ENCODE measurements at regions not wholly inside any gene's neighbourhood (a gene's known extent, or its start where the extent isn't known, plus 50 kb on each side); places are given as distances from the start of the nearest gene placed in this dataset.

DNA sequence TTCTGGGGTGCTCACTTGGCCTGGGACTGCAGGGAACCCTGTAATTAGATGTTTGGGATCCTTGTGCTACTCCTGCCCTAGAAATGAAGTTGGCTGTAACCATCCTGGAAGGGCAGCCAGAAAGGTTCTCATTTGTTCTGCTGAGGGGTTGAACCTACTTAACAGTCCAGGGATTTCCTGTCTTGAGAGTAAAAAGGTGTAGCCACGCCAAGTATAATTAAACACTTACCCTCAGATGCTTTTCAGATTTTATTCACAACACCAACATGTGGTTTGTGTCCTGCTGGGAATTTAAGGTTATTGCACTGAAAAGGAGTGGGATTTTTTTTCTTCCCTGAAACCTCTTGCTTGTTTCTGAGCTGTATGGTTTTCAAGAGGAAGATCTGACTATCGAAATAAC lies 222.4 kb upstream of the APCDD1 start:
- H3F3A ChIP-seq (replicated peaks; ENCODE audit: low read depth) = no peaks in the 10 kb centered on the region
- H3K9me2 ChIP-seq (ENCODE audit: insufficient read depth) = peaks cover 15% of the 10 kb centered on the region; the same call in 1 of the 2 replicates
- H3K4me3 ChIP-seq = no peak overlapping the region
- Mint-ChIP-seq H3K9me3 (peaks cover 8% of the 10 kb centered on the region), H3K36me3 (ENCODE audit: low read depth) (peaks cover 5% of the 10 kb centered on the region; the same call in 1 of the 3 replicates), H3K27me3 (ENCODE audit: insufficient read depth, low read depth, poor library complexity) (peaks cover 6% of the 10 kb centered on the region), H3K27ac (no peak overlapping the region), H3K4me3 (no peak overlapping the region), H3K4me1 (peaks cover 9% of the 10 kb centered on the region; the same call in 2 of the 3 replicates)
- no peak for DNase-seq (ENCODE audit: low spot score)
- H3K4me1 ChIP-seq (ENCODE audit: insufficient read depth) = no peaks in the 10 kb centered on the region
- TF ChIP-seq CREB1 (CRISPR knock-in tag; IDR thresholded peaks at IDR 0.05; ENCODE audit: low read depth) = no peak
- ATAC-seq = no peak
- H4K20me1 ChIP-seq (replicated peaks; ENCODE audit: insufficient read depth) = no peaks in the 10 kb centered on the region
- no peak overlapping the region for H2AFZ ChIP-seq
- H3K79me2 ChIP-seq (replicated peaks; ENCODE audit: insufficient read depth) = no peaks in the 10 kb centered on the region
- no peak overlapping the region for H3K27ac ChIP-seq (ENCODE audit: low read depth)
- H3K4me2 ChIP-seq = no peak overlapping the region
- no peaks in the 10 kb centered on the region for H3K27me3 ChIP-seq (ENCODE audit: insufficient read depth)
- H3K36me3 ChIP-seq (ENCODE audit: insufficient read depth) = no peaks in the 10 kb centered on the region

GRCh38 chr18:10233082-10233875 lies 221.2 kb upstream of the APCDD1 start:
- Mint-ChIP-seq H3K27ac (no peak overlapping the region), H3K36me3 (ENCODE audit: low read depth) (peaks cover 5% of the 10 kb centered on the region; the same call in 1 of the 3 replicates), H3K9me3 (peaks cover 8% of the 10 kb centered on the region), H3K4me1 (peaks cover 1% of the 10 kb centered on the region; the same call in 2 of the 3 replicates), H3K27me3 (ENCODE audit: insufficient read depth, low read depth, poor library complexity) (peaks cover 4% of the 10 kb centered on the region), H3K4me3 (no peak overlapping the region)
- DNase-seq (ENCODE audit: low spot score) (no peak), ATAC-seq (no peak)
- H2AFZ ChIP-seq = no peak overlapping the region
- no peak overlapping the region for H3K4me3 ChIP-seq
- TF ChIP-seq ZNF462 (CRISPR knock-in tag; IDR thresholded peaks at IDR 0.05) (no peak), EZH2phosphoT487 (IDR thresholded peaks at IDR 0.05; ENCODE audit: unreplicated experiment) (no peak), CTCF (conservative IDR thresholded peaks at IDR 0.05; ENCODE audit: low read depth in 2 of 2) (no peak)
- no peaks in the 10 kb centered on the region for H3F3A ChIP-seq (replicated peaks; ENCODE audit: low read depth)
- no peak overlapping the region for H3K4me2 ChIP-seq
- H3K36me3 ChIP-seq (ENCODE audit: insufficient read depth) = no peaks in the 10 kb centered on the region
- H3K27ac ChIP-seq (ENCODE audit: low read depth) = no peak overlapping the region
- no peaks in the 10 kb centered on the region for H3K4me1 ChIP-seq (ENCODE audit: insufficient read depth)
- peaks cover 15% of the 10 kb centered on the region; the same call in 1 of the 2 replicates for H3K9me2 ChIP-seq (ENCODE audit: insufficient read depth)
- no peaks in the 10 kb centered on the region for H3K27me3 ChIP-seq (ENCODE audit: insufficient read depth)
- no peaks in the 10 kb centered on the region for H4K20me1 ChIP-seq (replicated peaks; ENCODE audit: insufficient read depth)
- no peaks in the 10 kb centered on the region for H3K79me2 ChIP-seq (replicated peaks; ENCODE audit: insufficient read depth)
